GM21423 (cell line): ENCODE measurements at regions not wholly inside any gene's neighbourhood (a gene's known extent, or its start where the extent isn't known, plus 50 kb on each side); places are given as distances from the start of the nearest gene placed in this dataset.

Experiments used
- ATAC-seq: cut with Tn5 transposase; IDR thresholded peaks from one replicate; pipeline ENCODE4 v1.9.1; 2021; ENCODE audit warnings: mild to moderate bottlenecking, moderate library complexity; ENCODE audit not compliant: unreplicated experiment

- ATAC-seq: no peak
These were observed 559.9 kb downstream of the TLE4 start for GRCh38 chr9:80131627-80132026.

GRCh38 chr9:80127920-80128319, 556.2 kb downstream of the TLE4 start:
- ATAC-seq: no peak

GRCh38 chr9:80125731-80126264, 554.0 kb downstream of the TLE4 start:
- ATAC-seq: no peak

- no peak for ATAC-seq
These were observed 545.3 kb downstream of the TLE4 start for GRCh38 chr9:80117031-80117430.

GRCh38 chr9:80114241-80114640, 542.5 kb downstream of the TLE4 start:
- no peak for ATAC-seq

- ATAC-seq: no peak
These were observed 536.3 kb downstream of the TLE4 start for GRCh38 chr9:80107931-80108660.

GRCh38 chr9:80097476-80097875, 525.7 kb downstream of the TLE4 start:
- no peak for ATAC-seq

GRCh38 chr9:80094176-80094771, 522.5 kb downstream of the TLE4 start:
- no peak for ATAC-seq

GRCh38 chr9:80093695-80094094, 521.9 kb downstream of the TLE4 start:
- no peak for ATAC-seq

GRCh38 chr9:80091526-80091925, 519.8 kb downstream of the TLE4 start:
- ATAC-seq: no peak

- ATAC-seq: no peak
These were observed 518.6 kb downstream of the TLE4 start for GRCh38 chr9:80090317-80090716.

- ATAC-seq: no peak
These were observed 515.1 kb downstream of the TLE4 start for GRCh38 chr9:80086822-80087345.

- ATAC-seq: no peak
These were observed 514.6 kb downstream of the TLE4 start for GRCh38 chr9:80086386-80086785.

GRCh38 chr9:80085668-80086067, 513.9 kb downstream of the TLE4 start:
- no peak for ATAC-seq

GRCh38 chr9:80082213-80082612, 510.4 kb downstream of the TLE4 start:
- no peak for ATAC-seq

- ATAC-seq: no peak
These were observed 507.1 kb downstream of the TLE4 start for GRCh38 chr9:80078826-80079225.

GRCh38 chr9:80077059-80077458, 505.3 kb downstream of the TLE4 start:
- ATAC-seq: no peak

GRCh38 chr9:80076162-80076561, 504.4 kb downstream of the TLE4 start:
- no peak for ATAC-seq

GRCh38 chr9:80074439-80074838, 502.7 kb downstream of the TLE4 start:
- no peak for ATAC-seq

- ATAC-seq: no peak
These were observed 500.7 kb downstream of the TLE4 start for GRCh38 chr9:80072451-80072850.

GRCh38 chr9:80070071-80070742, 498.4 kb downstream of the TLE4 start:
- no peak for ATAC-seq

GRCh38 chr9:80066931-80067330, 495.2 kb downstream of the TLE4 start:
- no peak for ATAC-seq
